Umbilical cord (tissue), 1 donor: ENCODE measurements at regions not wholly inside any gene's neighbourhood (a gene's known extent, or its start where the extent isn't known, plus 50 kb on each side); places are given as distances from the start of the nearest gene placed in this dataset.
"Not testable (repeated sequence)": the region's sequence is repeated elsewhere in the genome, so short reads cannot be mapped to it uniquely, and the experiment has no call there.

Source experiments
- DNase-seq: peaks from one replicate; pipeline ENCODE4 v3.0.0-alpha.2; 2015; ENCODE audit warnings: low spot score

GRCh38 chr6:128597956-128598355 lies 77.6 kb upstream of the PTPRK start:
- no peak for DNase-seq

- DNase-seq, result no peak
Observed at GRCh38 chr6:128597004-128597403, 76.6 kb upstream of the PTPRK start.

- no peak for DNase-seq
Observed at GRCh38 chr6:128595544-128595943, 75.1 kb upstream of the PTPRK start.

- no peak for DNase-seq
Observed at GRCh38 chr6:128586095-128586494, 65.7 kb upstream of the PTPRK start.

- no peak for DNase-seq
Observed at GRCh38 chr6:128580224-128581110, 60.1 kb upstream of the PTPRK start.

GRCh38 chr6:128575254-128575653 lies 54.9 kb upstream of the PTPRK start:
- DNase-seq, result not testable (repeated sequence)

GRCh38 chr6:128574402-128574801 lies 54.0 kb upstream of the PTPRK start:
- DNase-seq, result no peak

- no peak for DNase-seq
Observed at GRCh38 chr6:128573036-128573435, 52.6 kb upstream of the PTPRK start.

GRCh38 chr6:128572294-128572693 lies 51.9 kb upstream of the PTPRK start:
- DNase-seq, result no peak

- no peak for DNase-seq
Observed at GRCh38 chr6:128570680-128571063, 50.3 kb upstream of the PTPRK start.

- DNase-seq, result peak; percentile 56
Observed at GRCh38 chr6:128569732-128570679, 49.6 kb upstream of the PTPRK start.
